Caco-2 (cell line): ENCODE measurements at regions not wholly inside any gene's neighbourhood (a gene's known extent, or its start where the extent isn't known, plus 50 kb on each side); places are given as distances from the start of the nearest gene placed in this dataset.

Experiments
- BruUV-seq: library from RNA; stranded (reverse); fragments of 400-500 nt; replicated peaks from 2 replicates; lab custom pipeline; 2021; lab: Mats Ljungman, UMichigan
- CTCF ChIA-PET: fragments of 300-600 bp; sonication (Branson Sonifier 250); formaldehyde crosslinking; loops from one replicate; lab custom pipeline; 2022; ENCODE audit warnings: antibody characterized with exemption; lab: Charles Lee
- POLR2A ChIA-PET: fragments of 300-600 bp; sonication (Branson Sonifier 250); formaldehyde crosslinking; loops from one replicate; lab custom pipeline; 2022; ENCODE audit warnings: antibody characterized with exemption; lab: Charles Lee
- DNase-seq, 2 experiments: peaks; one replicate each; pipeline versions ENCODE4 v3.0.0 to v3.0.0-alpha.2; 2020 to 2022
- H3K27me3 ChIP-seq: replicated peaks from 2 replicates; pipeline ENCODE4 v1.6.0; 2011; ENCODE audit warnings: low read length; ENCODE audit not compliant: control insufficient read depth, insufficient read depth
- H3K36me3 ChIP-seq: 2 replicates; pipeline ENCODE4 v1.5.1; 2011; ENCODE audit warnings: low read length; ENCODE audit not compliant: control insufficient read depth, insufficient read depth
- H3K4me1 ChIP-seq: fragments of 250-450 bp; sonication (Bioruptor Pico); 2 replicates; pipeline ENCODE4 v1.5.1; 2020; ENCODE audit warnings: mild to moderate bottlenecking
- H3K4me3 ChIP-seq: 2 replicates; pipeline ENCODE4 v1.5.1; 2011; ENCODE audit warnings: low read depth, mild to moderate bottlenecking, control low read depth, low read length
- H3K9me3 ChIP-seq: fragments of 250-450 bp; sonication (Bioruptor Pico); 2 replicates; pipeline ENCODE4 v1.5.1; 2020; ENCODE audit warnings: mild to moderate bottlenecking, moderate library complexity
- H3K27ac Mint-ChIP-seq: one replicate; pipeline ENCODE4 v1.8.0; 2022; ENCODE audit warnings: mixed read lengths; ENCODE audit not compliant: unreplicated experiment
- H3K27me3 Mint-ChIP-seq: one replicate; pipeline ENCODE4 v1.8.0; 2022; ENCODE audit warnings: mixed read lengths; ENCODE audit not compliant: insufficient read depth, unreplicated experiment
- H3K36me3 Mint-ChIP-seq: one replicate; pipeline ENCODE4 v1.8.0; 2022; ENCODE audit warnings: mild to moderate bottlenecking, mixed read lengths; ENCODE audit not compliant: insufficient read depth, unreplicated experiment
- H3K4me1 Mint-ChIP-seq: one replicate; pipeline ENCODE4 v1.8.0; 2022; ENCODE audit warnings: low read depth, mixed read lengths; ENCODE audit not compliant: unreplicated experiment
- H3K4me3 Mint-ChIP-seq: one replicate; pipeline ENCODE4 v1.8.0; 2022; ENCODE audit warnings: mild to moderate bottlenecking, moderate library complexity, mixed read lengths; ENCODE audit not compliant: unreplicated experiment
- H3K9me3 Mint-ChIP-seq: one replicate; pipeline ENCODE4 v1.8.0; 2022; ENCODE audit warnings: mixed read lengths; ENCODE audit not compliant: unreplicated experiment
- intact Hi-C: fragments of 100-400 bp; cut with micrococcal nuclease; formaldehyde crosslinking; loops from one replicate; pipeline ENCODE4 v1.10.0; 2022; ENCODE audit not compliant: unreplicated experiment
- TF ChIP-seq, protein P1 (sequence below), 2 experiments: fragments of 200-600 bp in 1 of 2; IDR thresholded peaks; 1 replicate in 1 of 2; 2 replicates in 1 of 2; pipeline versions ENCODE4 v1.5.1 to v1.8.0; 2011 to 2022; ENCODE audit warnings: antibody characterized with exemption in 1 of 2, control low read depth in 1 of 2, inconsistent platforms in 1 of 2, low read depth in 1 of 2, low read length in 1 of 2, mild to moderate bottlenecking in 1 of 2, moderate library complexity in 1 of 2; ENCODE audit not compliant: insufficient read depth in 1 of 2, severe bottlenecking in 1 of 2, unreplicated experiment in 1 of 2

DNA sequence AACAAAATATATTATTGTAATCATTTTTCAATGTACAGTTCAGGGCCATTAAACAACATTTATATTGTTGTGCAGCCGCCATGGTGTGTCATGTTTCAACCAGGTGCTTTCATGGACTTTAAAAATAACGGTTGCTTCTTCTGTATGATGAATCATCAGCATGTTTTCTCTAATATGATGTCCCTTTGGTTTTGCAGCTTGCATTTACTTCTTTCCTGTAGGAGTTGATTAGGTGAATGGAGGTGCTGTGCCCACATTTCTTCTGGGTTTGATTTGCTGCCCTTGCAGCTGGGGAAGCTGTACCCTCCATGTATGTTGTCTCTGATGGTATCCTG lies 54.9 kb upstream of the TULP4 start:
- Histone ChIP-seq H3K9me3 (no peaks in the 10 kb centered on the region), H3K4me3 (no peak overlapping the region), H3K27me3 (no peaks in the 10 kb centered on the region), H3K4me1 (peaks cover 3% of the 10 kb centered on the region; the same call in 1 of the 2 replicates), H3K36me3 (peaks cover 1% of the 10 kb centered on the region; the same call in 1 of the 2 replicates)
- H3K27ac Mint-ChIP-seq: no peak overlapping the region
- peaks cover 7% of the 10 kb centered on the region for H3K4me1 Mint-ChIP-seq
- intact Hi-C loops: no loop called here
- H3K9me3 Mint-ChIP-seq: no peaks in the 10 kb centered on the region
- no TSS peak for BruUV-seq
- ChIA-PET CTCF (no interaction called here), POLR2A (no interaction called here)
- TF ChIP-seq, protein P1, sequence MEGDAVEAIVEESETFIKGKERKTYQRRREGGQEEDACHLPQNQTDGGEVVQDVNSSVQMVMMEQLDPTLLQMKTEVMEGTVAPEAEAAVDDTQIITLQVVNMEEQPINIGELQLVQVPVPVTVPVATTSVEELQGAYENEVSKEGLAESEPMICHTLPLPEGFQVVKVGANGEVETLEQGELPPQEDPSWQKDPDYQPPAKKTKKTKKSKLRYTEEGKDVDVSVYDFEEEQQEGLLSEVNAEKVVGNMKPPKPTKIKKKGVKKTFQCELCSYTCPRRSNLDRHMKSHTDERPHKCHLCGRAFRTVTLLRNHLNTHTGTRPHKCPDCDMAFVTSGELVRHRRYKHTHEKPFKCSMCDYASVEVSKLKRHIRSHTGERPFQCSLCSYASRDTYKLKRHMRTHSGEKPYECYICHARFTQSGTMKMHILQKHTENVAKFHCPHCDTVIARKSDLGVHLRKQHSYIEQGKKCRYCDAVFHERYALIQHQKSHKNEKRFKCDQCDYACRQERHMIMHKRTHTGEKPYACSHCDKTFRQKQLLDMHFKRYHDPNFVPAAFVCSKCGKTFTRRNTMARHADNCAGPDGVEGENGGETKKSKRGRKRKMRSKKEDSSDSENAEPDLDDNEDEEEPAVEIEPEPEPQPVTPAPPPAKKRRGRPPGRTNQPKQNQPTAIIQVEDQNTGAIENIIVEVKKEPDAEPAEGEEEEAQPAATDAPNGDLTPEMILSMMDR (IDR thresholded peaks at IDR 0.05; ENCODE audit: insufficient read depth in 1 of 2, low read depth in 1 of 2, low read length in 1 of 2, severe bottlenecking in 1 of 2, unreplicated experiment in 1 of 2): no peak
- H3K27me3 Mint-ChIP-seq: no peaks in the 10 kb centered on the region
- peaks cover 48% of the 10 kb centered on the region for H3K36me3 Mint-ChIP-seq
- no peak for DNase-seq
- H3K4me3 Mint-ChIP-seq: no peak overlapping the region

DNA sequence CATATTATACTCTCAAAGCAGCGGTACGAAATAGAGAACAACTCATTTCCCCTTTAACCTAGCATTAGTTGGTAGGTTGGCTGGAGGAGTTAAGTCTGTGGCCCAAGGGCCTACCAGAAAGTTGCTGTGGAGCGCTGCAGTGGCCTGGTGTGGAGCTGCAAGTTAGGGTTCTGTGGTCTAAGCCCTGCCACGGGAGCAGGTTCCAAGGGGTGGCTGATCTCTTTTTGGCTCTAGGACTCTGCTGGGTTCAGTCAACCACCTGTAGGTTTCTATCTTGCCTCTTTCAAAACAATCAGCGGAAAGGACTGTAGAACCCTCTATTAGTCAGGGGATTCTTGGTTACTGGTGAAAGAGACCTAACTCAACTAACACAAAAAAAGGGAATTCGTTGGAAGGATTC lies 54.5 kb upstream of the TULP4 start:
- peaks cover 1% of the 10 kb centered on the region; the same call in 1 of the 2 replicates for H3K36me3 ChIP-seq
- CTCF ChIA-PET: no interaction called here
- DNase-seq: no peak

GRCh38 chr6:158259136-158259535 lies 53.1 kb upstream of the TULP4 start:
- Histone ChIP-seq H3K27me3 (no peaks in the 10 kb centered on the region), H3K4me1 (peaks cover 3% of the 10 kb centered on the region; the same call in 1 of the 2 replicates), H3K36me3 (peaks cover 1% of the 10 kb centered on the region; the same call in 1 of the 2 replicates), H3K9me3 (no peaks in the 10 kb centered on the region), H3K4me3 (no peak overlapping the region)
- no peaks in the 10 kb centered on the region for H3K9me3 Mint-ChIP-seq
- H3K27ac Mint-ChIP-seq: no peak overlapping the region
- no TSS peak for BruUV-seq
- no peak overlapping the region for H3K4me3 Mint-ChIP-seq
- H3K36me3 Mint-ChIP-seq: peaks cover 49% of the 10 kb centered on the region
- CTCF ChIA-PET: no interaction called here
- POLR2A ChIA-PET: no interaction called here
- TF ChIP-seq, protein P1 (IDR thresholded peaks at IDR 0.05; ENCODE audit: insufficient read depth in 1 of 2, low read depth in 1 of 2, low read length in 1 of 2, severe bottlenecking in 1 of 2, unreplicated experiment in 1 of 2): no peak
- no peak for DNase-seq
- H3K27me3 Mint-ChIP-seq: no peaks in the 10 kb centered on the region
- intact Hi-C loops: no loop called here
- H3K4me1 Mint-ChIP-seq: no peaks in the 10 kb centered on the region

More for the DNA sequence above, 54.5 kb upstream of the TULP4 start:
- no peaks in the 10 kb centered on the region for H3K9me3 ChIP-seq
- BruUV-seq: no TSS peak
- Mint-ChIP-seq H3K9me3 (no peaks in the 10 kb centered on the region), H3K4me3 (no peak overlapping the region), H3K27me3 (no peaks in the 10 kb centered on the region), H3K4me1 (peaks cover 7% of the 10 kb centered on the region), H3K36me3 (peaks cover 48% of the 10 kb centered on the region), H3K27ac (no peak overlapping the region)
- intact Hi-C loops: no loop called here
- H3K4me3 ChIP-seq: no peak overlapping the region
- POLR2A ChIA-PET: no interaction called here
- TF ChIP-seq, protein P1 (IDR thresholded peaks at IDR 0.05; ENCODE audit: insufficient read depth in 1 of 2, low read depth in 1 of 2, low read length in 1 of 2, severe bottlenecking in 1 of 2, unreplicated experiment in 1 of 2): no peak
- H3K4me1 ChIP-seq: peaks cover 3% of the 10 kb centered on the region; the same call in 1 of the 2 replicates
- H3K27me3 ChIP-seq: no peaks in the 10 kb centered on the region
